Right atrium auricular region (tissue), 2 donors: ENCODE measurements at regions not wholly inside any gene's neighbourhood (a gene's known extent, or its start where the extent isn't known, plus 50 kb on each side); places are given as distances from the start of the nearest gene placed in this dataset.

Source experiments
- DNase-seq: peaks from one replicate; pipeline ENCODE4 v3.0.0-alpha.2; 2019; ENCODE audit warnings: low spot score
- H3K27ac ChIP-seq, 2 donors: fragments of 200-600 bp; sonication (generic); 1 replicate in 1 of 2; 2 replicates in 1 of 2; pipeline ENCODE4 v1.5.1; 2016 to 2019
- H3K27me3 ChIP-seq, 2 donors: fragments of 200-600 bp; sonication (generic); one replicate each; pipeline versions ENCODE4 v1.5.1 to v1.6.0; 2017 to 2019
- H3K36me3 ChIP-seq: fragments of 200-600 bp; sonication (generic); one replicate; pipeline ENCODE4 v1.5.1; 2016
- H3K4me1 ChIP-seq, 2 donors: fragments of 200-600 bp; sonication (generic); one replicate each; pipeline versions ENCODE4 v1.5.1 to v1.6.0; 2017 to 2019
- H3K4me3 ChIP-seq, 2 donors: fragments of 200-600 bp; sonication (generic); 1 replicate in 1 of 2; 2 replicates in 1 of 2; pipeline ENCODE4 v1.5.1; 2017 to 2019; ENCODE audit warnings: mild to moderate bottlenecking in 1 of 2, moderate library complexity in 1 of 2
- H3K9me3 ChIP-seq, 2 donors: fragments of 200-600 bp; sonication (generic); one replicate each; pipeline ENCODE4 v1.5.1; 2019
- CTCF ChIP-seq, 2 donors: fragments of 200-600 bp; sonication (generic); IDR thresholded peaks; one replicate each; pipeline ENCODE4 v1.5.1; 2019; ENCODE audit warnings: antibody characterized with exemption in 2 of 2

- Histone ChIP-seq H3K27me3 (peaks cover 0 to 8% of the 10 kb centered on the region in 2 donors), H3K4me1 (peaks cover 0 to 10% of the 10 kb centered on the region in 2 donors), H3K27ac (no peak overlapping the region), H3K4me3 (no peak overlapping the region), H3K36me3 (no peaks in the 10 kb centered on the region), H3K9me3 (no peaks in the 10 kb centered on the region)
- no peak for DNase-seq
- TF ChIP-seq CTCF (IDR thresholded peaks at IDR 0.05): no peak
Measured at GRCh38 chr15:98416222-98416855, 232.0 kb upstream of the IGF1R start.

GRCh38 chr15:98417346-98417745 lies 231.0 kb upstream of the IGF1R start:
- H3K27me3 ChIP-seq: peaks cover 4 to 8% of the 10 kb centered on the region in 2 donors
- H3K4me1 ChIP-seq: peaks cover 0 to 17% of the 10 kb centered on the region in 2 donors
- H3K27ac ChIP-seq: no peak overlapping the region
- H3K9me3 ChIP-seq: no peaks in the 10 kb centered on the region
- no peak overlapping the region for H3K4me3 ChIP-seq
- TF ChIP-seq CTCF (IDR thresholded peaks at IDR 0.05): no peak
- DNase-seq: no peak
- no peaks in the 10 kb centered on the region for H3K36me3 ChIP-seq

- DNase-seq: no peak
- Histone ChIP-seq H3K4me1 (peaks cover 0 to 17% of the 10 kb centered on the region in 2 donors), H3K27me3 (peaks cover 8 to 10% of the 10 kb centered on the region in 2 donors), H3K9me3 (no peaks in the 10 kb centered on the region), H3K27ac (no peak overlapping the region), H3K36me3 (no peaks in the 10 kb centered on the region), H3K4me3 (no peak overlapping the region)
- TF ChIP-seq CTCF (IDR thresholded peaks at IDR 0.05): no peak
Measured at GRCh38 chr15:98418122-98418521, 230.2 kb upstream of the IGF1R start.

- H3K36me3 ChIP-seq: no peaks in the 10 kb centered on the region
- no peak overlapping the region for H3K27ac ChIP-seq
- peaks cover 8 to 10% of the 10 kb centered on the region in 2 donors for H3K27me3 ChIP-seq
- DNase-seq: no peak
- peaks cover 0 to 17% of the 10 kb centered on the region in 2 donors for H3K4me1 ChIP-seq
- TF ChIP-seq CTCF (IDR thresholded peaks at IDR 0.05): no peak
- H3K4me3 ChIP-seq: no peak overlapping the region
- no peaks in the 10 kb centered on the region for H3K9me3 ChIP-seq
Measured at GRCh38 chr15:98419173-98419780, 229.1 kb upstream of the IGF1R start.

- no peak for DNase-seq
- no peak overlapping the region for H3K27ac ChIP-seq
- no peak for TF ChIP-seq CTCF (IDR thresholded peaks at IDR 0.05)
- H3K4me1 ChIP-seq: peaks cover 0 to 17% of the 10 kb centered on the region in 2 donors
- H3K4me3 ChIP-seq: peak overlapping the region in 1 of 2 donors; percentile 33
- H3K9me3 ChIP-seq: no peaks in the 10 kb centered on the region
- H3K27me3 ChIP-seq: peaks cover 8 to 10% of the 10 kb centered on the region in 2 donors
- no peaks in the 10 kb centered on the region for H3K36me3 ChIP-seq
Measured at GRCh38 chr15:98420837-98421236, 227.5 kb upstream of the IGF1R start.
